A549 (cell line): ENCODE measurements at regions not wholly inside any gene's neighbourhood (a gene's known extent, or its start where the extent isn't known, plus 50 kb on each side); places are given as distances from the start of the nearest gene placed in this dataset.

Experiments used
- ATAC-seq, 2 experiments: fragments of 200-7000 bp in 1 of 2; fragments of >200 bp in 1 of 2; cut with Nextera tagmentation in 1 of 2; cut with Tn5 transposase in 1 of 2; 3 replicates each; pipeline versions ENCODE4 v1.8.0 to v1.9.1; 2018 to 2020; ENCODE audit warnings: mild to moderate bottlenecking in 1 of 2, moderate library complexity in 1 of 2
- CTCF ChIA-PET: fragments of 300-600 bp; sonication (Branson Sonifier 250); formaldehyde crosslinking; extraction: SDS; loops from one replicate; lab custom pipeline; 2021; ENCODE audit warnings: antibody characterized with exemption, inconsistent platforms; lab: Yijun Ruan, JAX
- POLR2A ChIA-PET: fragments of 350-600 bp; formaldehyde crosslinking; extraction: SDS; loops from one replicate; lab custom pipeline; 2021; ENCODE audit warnings: antibody characterized with exemption, inconsistent platforms; lab: Yijun Ruan, JAX
- DNase-seq, 2 experiments: peaks; one replicate each; pipeline versions ENCODE4 v3.0.0 to v3.0.0-alpha.2; 2011 to 2016; ENCODE audit warnings: low read depth in 1 of 2, low spot score in 1 of 2
- FAIRE-seq: peaks from 2 replicates; lab custom pipeline; 2011; peaks lifted over from hg19 to GRCh38; lab: Jason Lieb, UNC
- H3K27ac ChIP-seq, 2 experiments: fragments of >200 bp; sonication (Bioruptor Twin); formaldehyde crosslinking; 3 replicates each; pipeline ENCODE4 v1.5.1; 2016 to 2017
- H3K4me1 ChIP-seq: fragments of >200 bp; sonication (Bioruptor Twin); formaldehyde crosslinking; 3 replicates; pipeline ENCODE4 v1.6.1; 2016
- H3K4me2 ChIP-seq: fragments of >200 bp; sonication (Bioruptor Twin); formaldehyde crosslinking; 3 replicates; pipeline ENCODE4 v1.6.1; 2016
- H3K4me3 ChIP-seq: fragments of >200 bp; sonication (Bioruptor Twin); formaldehyde crosslinking; 3 replicates; pipeline ENCODE4 v1.5.1; 2016
- H3K9me3 ChIP-seq: fragments of >200 bp; sonication (Bioruptor Twin); formaldehyde crosslinking; 3 replicates; pipeline ENCODE4 v1.6.1; 2016
- CBX2 ChIP-seq: fragments of 200-600 bp; sonication (generic); IDR thresholded peaks from 2 replicates; pipeline ENCODE4 v1.6.1; 2016; ENCODE audit warnings: low read depth, mild to moderate bottlenecking, borderline replicate concordance
- CEBPB ChIP-seq, 2 experiments: fragments of >200 bp in 1 of 2; sonication (Bioruptor Twin) in 1 of 2; formaldehyde crosslinking in 1 of 2; IDR thresholded peaks; 2 replicates each; pipeline ENCODE4 v1.6.1; 2012 to 2016
- EHMT2 ChIP-seq: fragments of 200-600 bp; sonication (generic); IDR thresholded peaks from 2 replicates; pipeline ENCODE4 v1.6.1; 2016; ENCODE audit warnings: antibody characterized with exemption, low read depth, mild to moderate bottlenecking, moderate library complexity
- FOSB ChIP-seq: fragments of 250-450 bp; sonication (Bioruptor Pico); IDR thresholded peaks from 2 replicates; pipeline ENCODE4 v1.5.0; 2020; ENCODE audit warnings: mild to moderate bottlenecking, moderate library complexity
- GATA3 ChIP-seq: IDR thresholded peaks from 2 replicates; pipeline ENCODE4 v1.6.1; 2012; ENCODE audit warnings: borderline replicate concordance
- JUN ChIP-seq, 2 experiments: fragments of >200 bp; sonication (Bioruptor Twin); formaldehyde crosslinking; IDR thresholded peaks; 2 replicates in 1 of 2; 3 replicates in 1 of 2; pipeline ENCODE4 v1.6.1; 2016 to 2017
- KDM5A ChIP-seq: fragments of 200-600 bp; sonication (generic); IDR thresholded peaks from 2 replicates; pipeline ENCODE4 v1.6.1; 2016; ENCODE audit warnings: antibody characterized with exemption, mild to moderate bottlenecking
- MAFK ChIP-seq: fragments of 450-650 bp; IDR thresholded peaks from 2 replicates; pipeline ENCODE4 v1.6.1; 2014; ENCODE audit not compliant: partially characterized antibody
- MYC ChIP-seq: IDR thresholded peaks from 2 replicates; pipeline ENCODE4 v1.6.1; 2012; ENCODE audit warnings: mild to moderate bottlenecking, inconsistent platforms, low read length, improper control_type of control experiment, borderline replicate concordance
- NFE2L2 ChIP-seq: fragments of 150-350 bp; conservative IDR thresholded peaks from 2 replicates; pipeline ENCODE4 v1.6.1; 2014; ENCODE audit warnings: low read length
- PHF8 ChIP-seq: fragments of 200-600 bp; sonication (generic); IDR thresholded peaks from 2 replicates; pipeline ENCODE4 v1.6.1; 2016; ENCODE audit warnings: low read depth, mild to moderate bottlenecking, antibody characterized with exemption, moderate library complexity, borderline replicate concordance
- POLR2AphosphoS2 ChIP-seq: conservative IDR thresholded peaks from 2 replicates; pipeline ENCODE4 v1.6.1; 2012; ENCODE audit warnings: low read length, improper control_type of control experiment, inconsistent platforms
- RARB ChIP-seq: fragments of 250-450 bp; sonication (Bioruptor Pico); IDR thresholded peaks from 2 replicates; pipeline ENCODE4 v1.8.0; 2021; ENCODE audit warnings: mild to moderate bottlenecking, moderate library complexity
- RCOR1 ChIP-seq: fragments of 150-350 bp; IDR thresholded peaks from 2 replicates; pipeline ENCODE4 v1.6.1; 2014; ENCODE audit warnings: antibody characterized with exemption, low read length, low read depth
- RFX5 ChIP-seq: fragments of 450-650 bp; IDR thresholded peaks from 2 replicates; pipeline ENCODE4 v1.7.1; 2014; ENCODE audit warnings: antibody characterized with exemption, mild to moderate bottlenecking, moderate library complexity
- RNF2 ChIP-seq: fragments of 200-600 bp; sonication (generic); IDR thresholded peaks from 2 replicates; pipeline ENCODE4 v1.6.1; 2016; ENCODE audit warnings: low read depth, mild to moderate bottlenecking, antibody characterized with exemption, moderate library complexity, borderline replicate concordance
- SREBF2 ChIP-seq: fragments of 450-650 bp; IDR thresholded peaks from 2 replicates; pipeline ENCODE4 v1.6.1; 2014; ENCODE audit warnings: mild to moderate bottlenecking, moderate library complexity
- ZC3H11A ChIP-seq: fragments of 450-650 bp; IDR thresholded peaks from 2 replicates; pipeline ENCODE4 v1.6.1; 2014; ENCODE audit warnings: antibody characterized with exemption, mild to moderate bottlenecking
- ZFP36 ChIP-seq: fragments of 450-650 bp; IDR thresholded peaks from 2 replicates; pipeline ENCODE4 v1.6.1; 2014; ENCODE audit warnings: borderline replicate concordance; ENCODE audit not compliant: partially characterized antibody
- ZSCAN20 ChIP-seq: fragments of 250-450 bp; sonication (Bioruptor Pico); IDR thresholded peaks from 2 replicates; pipeline ENCODE4 v1.8.0; 2022; ENCODE audit warnings: mild to moderate bottlenecking, moderate library complexity
- WGBS: methylation state at CpG from one replicate; pipeline ENCODE4 v1.1.6; 2017; ENCODE audit errors: missing lambda C conversion rate; 5-methylcytosine and 5-hydroxymethylcytosine counted together
- TF ChIP-seq, protein P1 (sequence below): fragments of >200 bp; sonication (Bioruptor Twin); formaldehyde crosslinking; IDR thresholded peaks from 2 replicates; pipeline ENCODE4 v1.6.1; 2016
- TF ChIP-seq, protein P2 (sequence below): fragments of >200 bp; sonication (Bioruptor Twin); formaldehyde crosslinking; IDR thresholded peaks from 3 replicates; pipeline ENCODE4 v1.5.1; 2016
- TF ChIP-seq, protein P3 (sequence below): fragments of 150-350 bp; IDR thresholded peaks from 2 replicates; pipeline ENCODE4 v1.6.1; 2014; ENCODE audit warnings: low read depth, mild to moderate bottlenecking, low read length
- TF ChIP-seq, protein P4 (sequence below): IDR thresholded peaks from 2 replicates; pipeline ENCODE4 v1.6.1; 2012
- TF ChIP-seq, protein P5 (sequence below): IDR thresholded peaks from 2 replicates; pipeline ENCODE4 v1.6.1; 2012; ENCODE audit warnings: low read depth, borderline replicate concordance
- TF ChIP-seq, protein P6 (sequence below): fragments of 450-650 bp; IDR thresholded peaks from 2 replicates; pipeline ENCODE4 v1.6.1; 2014; ENCODE audit warnings: antibody characterized with exemption

DNA sequence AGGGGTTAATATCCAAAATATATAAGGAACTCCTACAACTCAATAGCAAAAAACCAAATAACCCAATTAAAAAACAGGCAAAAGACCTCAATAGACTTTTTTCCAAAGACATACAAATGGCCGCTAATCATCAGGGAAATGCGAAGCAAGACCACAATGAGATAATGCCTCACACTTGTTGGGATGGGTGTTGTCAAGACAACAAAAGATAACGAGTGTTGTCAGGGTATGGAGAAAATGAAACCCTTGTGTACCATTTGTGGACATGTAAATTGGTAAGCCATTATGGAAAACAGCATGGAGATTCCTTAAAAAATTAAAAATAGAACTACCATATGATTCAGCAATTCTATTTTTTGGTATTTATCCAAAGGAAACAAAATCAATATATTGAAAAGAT is 620.2 kb downstream of the ACTL7B start (continued):
- TF ChIP-seq, protein P1, sequence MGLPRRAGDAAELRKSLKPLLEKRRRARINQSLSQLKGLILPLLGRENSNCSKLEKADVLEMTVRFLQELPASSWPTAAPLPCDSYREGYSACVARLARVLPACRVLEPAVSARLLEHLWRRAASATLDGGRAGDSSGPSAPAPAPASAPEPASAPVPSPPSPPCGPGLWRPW = no peak
- no peak for TF ChIP-seq NFE2L2
- TF ChIP-seq, protein P2, sequence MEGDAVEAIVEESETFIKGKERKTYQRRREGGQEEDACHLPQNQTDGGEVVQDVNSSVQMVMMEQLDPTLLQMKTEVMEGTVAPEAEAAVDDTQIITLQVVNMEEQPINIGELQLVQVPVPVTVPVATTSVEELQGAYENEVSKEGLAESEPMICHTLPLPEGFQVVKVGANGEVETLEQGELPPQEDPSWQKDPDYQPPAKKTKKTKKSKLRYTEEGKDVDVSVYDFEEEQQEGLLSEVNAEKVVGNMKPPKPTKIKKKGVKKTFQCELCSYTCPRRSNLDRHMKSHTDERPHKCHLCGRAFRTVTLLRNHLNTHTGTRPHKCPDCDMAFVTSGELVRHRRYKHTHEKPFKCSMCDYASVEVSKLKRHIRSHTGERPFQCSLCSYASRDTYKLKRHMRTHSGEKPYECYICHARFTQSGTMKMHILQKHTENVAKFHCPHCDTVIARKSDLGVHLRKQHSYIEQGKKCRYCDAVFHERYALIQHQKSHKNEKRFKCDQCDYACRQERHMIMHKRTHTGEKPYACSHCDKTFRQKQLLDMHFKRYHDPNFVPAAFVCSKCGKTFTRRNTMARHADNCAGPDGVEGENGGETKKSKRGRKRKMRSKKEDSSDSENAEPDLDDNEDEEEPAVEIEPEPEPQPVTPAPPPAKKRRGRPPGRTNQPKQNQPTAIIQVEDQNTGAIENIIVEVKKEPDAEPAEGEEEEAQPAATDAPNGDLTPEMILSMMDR = no peak
- no peak for TF ChIP-seq ZSCAN20 (CRISPR knock-in tag)
- no peak for TF ChIP-seq MYC
- no peak for TF ChIP-seq CBX2
- TF ChIP-seq MAFK = no peak
- TF ChIP-seq PHF8 = no peak
- no peak for TF ChIP-seq RFX5

DNA sequence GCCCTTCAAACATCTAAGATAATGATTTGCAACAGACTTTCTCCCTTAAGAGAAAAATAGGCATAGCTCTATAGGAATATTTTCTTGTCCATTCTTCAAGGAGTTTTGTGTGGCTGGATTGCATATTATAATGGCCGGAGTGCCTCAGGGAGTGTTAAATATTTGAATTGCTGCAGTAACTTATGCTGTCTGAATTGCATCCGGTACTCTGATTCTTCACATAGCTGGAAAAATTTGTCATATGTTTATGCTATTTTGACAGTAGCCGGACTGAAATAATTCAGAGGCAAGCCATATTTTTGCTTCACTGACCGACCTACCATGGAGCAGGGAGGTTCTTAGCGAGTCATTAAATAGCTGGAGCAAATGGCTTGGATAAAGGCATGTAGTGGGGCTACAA is 621.0 kb downstream of the ACTL7B start:
- ATAC-seq (no peak), DNase-seq (no peak), FAIRE-seq (no peak)
- Histone ChIP-seq H3K4me1 (no peaks in the 10 kb centered on the region), H3K4me3 (no peak overlapping the region), H3K27ac (no peak overlapping the region), H3K4me2 (no peak overlapping the region), H3K9me3 (no peaks in the 10 kb centered on the region)
- ChIA-PET CTCF (interaction anchor here (1.4 kb wide), 1 partner anchor 38 kb away, joined by 3 read pairs; no protein-coding TSS in a partner anchor), POLR2A (no interaction called here)
- 58% methylated on average over 5 of the region's 5 CpGs for WGBS
- TF ChIP-seq ZC3H11A = no peak
- TF ChIP-seq, protein P1 = no peak
- TF ChIP-seq KDM5A = no peak
- TF ChIP-seq MYC = no peak
- no peak for TF ChIP-seq GATA3
- TF ChIP-seq RNF2 = no peak
- TF ChIP-seq, protein P3, sequence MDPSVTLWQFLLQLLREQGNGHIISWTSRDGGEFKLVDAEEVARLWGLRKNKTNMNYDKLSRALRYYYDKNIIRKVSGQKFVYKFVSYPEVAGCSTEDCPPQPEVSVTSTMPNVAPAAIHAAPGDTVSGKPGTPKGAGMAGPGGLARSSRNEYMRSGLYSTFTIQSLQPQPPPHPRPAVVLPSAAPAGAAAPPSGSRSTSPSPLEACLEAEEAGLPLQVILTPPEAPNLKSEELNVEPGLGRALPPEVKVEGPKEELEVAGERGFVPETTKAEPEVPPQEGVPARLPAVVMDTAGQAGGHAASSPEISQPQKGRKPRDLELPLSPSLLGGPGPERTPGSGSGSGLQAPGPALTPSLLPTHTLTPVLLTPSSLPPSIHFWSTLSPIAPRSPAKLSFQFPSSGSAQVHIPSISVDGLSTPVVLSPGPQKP = no peak
- TF ChIP-seq, protein P4, sequence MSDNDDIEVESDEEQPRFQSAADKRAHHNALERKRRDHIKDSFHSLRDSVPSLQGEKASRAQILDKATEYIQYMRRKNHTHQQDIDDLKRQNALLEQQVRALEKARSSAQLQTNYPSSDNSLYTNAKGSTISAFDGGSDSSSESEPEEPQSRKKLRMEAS = no peak

DNA sequence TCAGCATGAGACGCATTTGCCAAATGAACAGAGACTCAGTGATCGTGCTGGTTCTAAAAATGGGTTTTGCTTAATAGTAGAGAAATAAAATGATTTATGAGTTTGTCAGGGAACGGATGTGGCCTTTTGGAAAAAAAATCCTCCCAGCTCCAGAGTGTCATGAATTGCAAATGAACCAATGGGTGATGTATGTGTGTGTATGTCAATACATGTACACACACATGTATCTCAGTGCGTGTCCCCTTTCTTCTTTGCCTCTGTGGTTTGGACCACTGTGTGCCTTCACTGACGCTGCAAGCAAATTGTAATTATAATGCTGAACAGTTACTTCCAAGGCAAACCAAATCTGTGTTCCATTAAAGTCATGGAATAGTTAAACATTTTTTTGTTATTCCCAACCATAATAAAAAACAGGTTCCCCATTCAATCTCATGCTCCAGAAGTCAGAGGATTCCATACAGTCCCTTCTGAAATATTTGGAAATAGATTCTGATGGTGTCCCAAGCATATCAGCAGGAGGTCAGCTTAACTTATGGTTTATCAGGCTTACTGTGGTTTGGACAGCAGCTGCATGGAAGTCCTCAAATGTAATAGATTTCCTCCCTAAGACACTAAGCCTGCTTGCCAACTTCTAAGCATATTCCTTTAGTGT is 630.5 kb downstream of the ACTL7B start:
- no peak overlapping the region for H3K4me3 ChIP-seq
- no peak overlapping the region for H3K27ac ChIP-seq
- POLR2A ChIA-PET = no interaction called here
- ATAC-seq = no peak
- no peaks in the 10 kb centered on the region for H3K4me1 ChIP-seq
- FAIRE-seq = no peak
- 83% methylated on average over 5 of the region's 5 CpGs for WGBS
- no peak for DNase-seq
- CTCF ChIA-PET = interaction anchor here (1.0 kb wide), 2 partner anchors 13 to 48 kb away, joined by 3 to 4 read pairs; no protein-coding TSS in a partner anchor
- TF ChIP-seq RCOR1 (no peak), CEBPB (IDR thresholded peaks at IDR 0.05) (no peak), NFE2L2 (no peak), GATA3 (no peak), ZFP36 (no peak), SREBF2 (no peak), ZC3H11A (no peak), FOSB (no peak), CBX2 (no peak), POLR2AphosphoS2 (no peak), RARB (CRISPR knock-in tag) (no peak), JUN (IDR thresholded peaks at IDR 0.05) (no peak), EHMT2 (no peak)
- TF ChIP-seq, protein P5, sequence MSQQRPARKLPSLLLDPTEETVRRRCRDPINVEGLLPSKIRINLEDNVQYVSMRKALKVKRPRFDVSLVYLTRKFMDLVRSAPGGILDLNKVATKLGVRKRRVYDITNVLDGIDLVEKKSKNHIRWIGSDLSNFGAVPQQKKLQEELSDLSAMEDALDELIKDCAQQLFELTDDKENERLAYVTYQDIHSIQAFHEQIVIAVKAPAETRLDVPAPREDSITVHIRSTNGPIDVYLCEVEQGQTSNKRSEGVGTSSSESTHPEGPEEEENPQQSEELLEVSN = no peak
- TF ChIP-seq, protein P3 = no peak
- TF ChIP-seq, protein P6, sequence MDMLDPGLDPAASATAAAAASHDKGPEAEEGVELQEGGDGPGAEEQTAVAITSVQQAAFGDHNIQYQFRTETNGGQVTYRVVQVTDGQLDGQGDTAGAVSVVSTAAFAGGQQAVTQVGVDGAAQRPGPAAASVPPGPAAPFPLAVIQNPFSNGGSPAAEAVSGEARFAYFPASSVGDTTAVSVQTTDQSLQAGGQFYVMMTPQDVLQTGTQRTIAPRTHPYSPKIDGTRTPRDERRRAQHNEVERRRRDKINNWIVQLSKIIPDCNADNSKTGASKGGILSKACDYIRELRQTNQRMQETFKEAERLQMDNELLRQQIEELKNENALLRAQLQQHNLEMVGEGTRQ = no peak
- H3K9me3 ChIP-seq = no peaks in the 10 kb centered on the region
- no peak overlapping the region for H3K4me2 ChIP-seq
